ENCODE measurements at regions not wholly inside any gene's neighbourhood (a gene's known extent, or its start where the extent isn't known, plus 50 kb on each side); places are given as distances from the start of the nearest gene placed in this dataset.

DNA sequence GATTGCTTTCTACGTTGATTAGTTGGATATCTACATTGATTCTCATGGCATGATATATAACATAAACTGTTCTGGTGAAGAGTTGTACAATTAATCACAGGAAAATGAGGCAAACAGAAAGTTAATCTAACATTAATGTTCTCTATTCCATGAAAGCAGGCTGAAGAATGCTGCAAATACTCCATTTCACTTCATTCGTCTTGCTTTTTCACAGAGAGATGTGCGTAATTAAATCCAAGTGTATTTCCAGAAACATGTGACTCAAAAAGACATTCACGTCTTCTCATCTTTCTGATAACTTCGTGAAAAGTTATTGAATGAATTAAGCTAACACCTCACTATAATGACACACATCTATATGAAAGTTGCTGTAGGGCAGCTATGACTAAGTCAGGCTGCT lies 1471.5 kb downstream of the DPP10 start (continued):
- TF ChIP-seq BCL11A (IDR thresholded peaks at IDR 0.05; ENCODE audit: low read depth in 2 of 2, low read length in 2 of 2) = no peak
- no peak for TF ChIP-seq SAP30 (IDR thresholded peaks at IDR 0.05; ENCODE audit: insufficient read depth, insufficient replicate concordance, low read length)

Data from H1 (cell line).